K562 (cell line): ENCODE measurements at regions not wholly inside any gene's neighbourhood (a gene's known extent, or its start where the extent isn't known, plus 50 kb on each side); places are given as distances from the start of the nearest gene placed in this dataset.
"Not testable (repeated sequence)": the region's sequence is repeated elsewhere in the genome, so short reads cannot be mapped to it uniquely, and the experiment has no call there.

Experiments used
- ATAC-seq: fragments of 200-7000 bp; cut with Tn5 transposase; 3 replicates; pipeline ENCODE4 v1.9.1; 2020; ENCODE audit warnings: moderate library complexity
- BruUV-seq: library from RNA; stranded (reverse); fragments of 400-500 nt; replicated peaks from 2 replicates; lab custom pipeline; 2021; lab: Mats Ljungman, UMichigan
- CTCF ChIA-PET: fragments of 300-600 bp; formaldehyde crosslinking; extraction: SDS; loops from one replicate; lab custom pipeline; 2021; ENCODE audit warnings: low intra/inter-chr PET ratio; lab: Yijun Ruan, JAX
- POLR2A ChIA-PET: fragments of 300-600, 350-650 bp; sonication (Branson Sonifier 250); formaldehyde crosslinking; extraction: SDS; loops from one replicate; lab custom pipeline; 2021; ENCODE audit warnings: antibody characterized with exemption, inconsistent platforms; lab: Yijun Ruan, JAX
- DNase-seq, 4 experiments: peaks; one replicate each; pipeline versions ENCODE4 v3.0.0 to v3.0.0-alpha.2; 2011 to 2018; ENCODE audit warnings: low spot score in 3 of 4, mixed read lengths in 3 of 4; ENCODE audit errors: extremely low read depth in 1 of 4
- FAIRE-seq: peaks from 2 replicates; lab custom pipeline; 2011; peaks lifted over from hg19 to GRCh38; lab: Jason Lieb, UNC
- H2AFZ ChIP-seq: 2 replicates; pipeline ENCODE4 v1.6.0; 2011; ENCODE audit warnings: low read depth, low read length, control low read depth, inconsistent platforms
- H3K27ac ChIP-seq: fragments of 200-600 bp; 3 replicates; pipeline ENCODE4 v1.8.0; 2011; ENCODE audit warnings: low read depth, mild to moderate bottlenecking, control low read depth, inconsistent platforms, low read length, moderate library complexity, mixed read lengths; ENCODE audit errors: extremely low read depth
- H3K27me3 ChIP-seq, 2 experiments: fragments of 300-600 bp in 1 of 2; 2 replicates in 1 of 2; 3 replicates in 1 of 2; pipeline versions ENCODE4 v1.6.0 to v1.8.0; 2011; ENCODE audit warnings: inconsistent platforms in 2 of 2, low read length in 2 of 2, mild to moderate bottlenecking in 1 of 2, mixed read lengths in 1 of 2, moderate library complexity in 1 of 2; ENCODE audit not compliant: control insufficient read depth in 2 of 2, insufficient read depth in 2 of 2
- H3K36me3 ChIP-seq: fragments of 300-600 bp; 3 replicates; pipeline ENCODE4 v1.8.0; 2011; ENCODE audit warnings: mild to moderate bottlenecking, low read length, inconsistent platforms; ENCODE audit not compliant: control insufficient read depth, insufficient read depth
- H3K4me1 ChIP-seq, 2 experiments: fragments of 200-600 bp in 1 of 2; replicated peaks in 1 of 2; 2 replicates in 1 of 2; 3 replicates in 1 of 2; pipeline versions ENCODE4 v1.5.1 to v1.8.0; 2011; ENCODE audit warnings: inconsistent platforms in 2 of 2, low read length in 2 of 2, mild to moderate bottlenecking in 1 of 2, mixed read lengths in 1 of 2, moderate library complexity in 1 of 2; ENCODE audit not compliant: control insufficient read depth in 2 of 2, insufficient read depth in 2 of 2
- H3K4me2 ChIP-seq: 2 replicates; pipeline ENCODE4 v1.6.1; 2011; ENCODE audit warnings: low read length, control low read depth, inconsistent platforms, mixed read lengths; ENCODE audit not compliant: insufficient read depth
- H3K4me3 ChIP-seq: fragments of 200-600 bp; sonication (generic), shearing (Covaris generic); 2 replicates; pipeline ENCODE4 v1.5.1; 2016; ENCODE audit warnings: control low read depth, inconsistent platforms
- H3K79me2 ChIP-seq: fragments of 200-600 bp; 3 replicates; pipeline ENCODE4 v1.8.0; 2011; ENCODE audit warnings: low read length, inconsistent platforms; ENCODE audit not compliant: control insufficient read depth, insufficient read depth
- H3K9ac ChIP-seq, 2 experiments: 2 replicates each; pipeline versions ENCODE4 v1.6.0 to v1.6.1; 2011; ENCODE audit warnings: low read depth in 2 of 2, low read length in 2 of 2, control low read depth in 1 of 2, inconsistent platforms in 1 of 2, mild to moderate bottlenecking in 1 of 2, mixed read lengths in 1 of 2; ENCODE audit not compliant: insufficient read depth in 1 of 2
- H3K9me1 ChIP-seq: one replicate; pipeline ENCODE4 v1.6.0; 2011; ENCODE audit warnings: inconsistent platforms, mild to moderate bottlenecking, low read length, moderate library complexity; ENCODE audit not compliant: control insufficient read depth, insufficient read depth
- H3K9me3 ChIP-seq: replicated peaks from 2 replicates; pipeline ENCODE4 v1.5.1; 2011; ENCODE audit warnings: low read depth, low read length, inconsistent platforms; ENCODE audit not compliant: control insufficient read depth, insufficient read depth
- H4K20me1 ChIP-seq: replicated peaks from 2 replicates; pipeline ENCODE4 v1.6.1; 2011; ENCODE audit warnings: low read length, inconsistent platforms, mixed read lengths; ENCODE audit not compliant: control insufficient read depth, insufficient read depth
- WGBS: fragments of 100-300 bp; shearing (Covaris generic); methylation state at CpG from one replicate; pipeline ENCODE4 v1.1.6; 2016; ENCODE audit warnings: low coverage, mixed read lengths; ENCODE audit not compliant: insufficient coverage; ENCODE audit errors: missing lambda C conversion rate; 5-methylcytosine and 5-hydroxymethylcytosine counted together
- in situ Hi-C: fragments of 300-500 bp; cut with MboI; formaldehyde crosslinking; loops from 4 replicates; pipeline ENCODE4 v1.15.0; 2018; ENCODE audit warnings: inconsistent platforms, mixed read lengths
- intact Hi-C: fragments of 100-400 bp; cut with micrococcal nuclease; formaldehyde crosslinking; loops from 2 replicates; pipeline ENCODE4 v1.14.2; 2022

GRCh38 chr15:20019758-20020157 lies 521.8 kb downstream of the GOLGA6L6 start:
- FAIRE-seq, H3K27me3 ChIP-seq, CTCF ChIA-PET, H3K27ac ChIP-seq, in situ Hi-C loops, H3K9ac ChIP-seq, intact Hi-C loops, DNase-seq, H4K20me1 ChIP-seq, BruUV-seq, H3K4me3 ChIP-seq, H3K9me3 ChIP-seq, H3K4me1 ChIP-seq, H3K9me1 ChIP-seq, H3K4me2 ChIP-seq, POLR2A ChIA-PET, H3K79me2 ChIP-seq, H2AFZ ChIP-seq, H3K36me3 ChIP-seq: not testable (repeated sequence)
- 0% methylated on average over 1 of the region's 6 CpGs for WGBS
- ATAC-seq = peak; percentile 42; the same call in 2 of the 3 replicates

- H3K4me2 ChIP-seq, H3K9me3 ChIP-seq, H3K27ac ChIP-seq, H3K4me1 ChIP-seq, H3K36me3 ChIP-seq, CTCF ChIA-PET, H3K27me3 ChIP-seq, in situ Hi-C loops, POLR2A ChIA-PET, BruUV-seq, H4K20me1 ChIP-seq, H3K4me3 ChIP-seq, intact Hi-C loops, H2AFZ ChIP-seq, FAIRE-seq, H3K9me1 ChIP-seq, DNase-seq, H3K9ac ChIP-seq, H3K79me2 ChIP-seq, ATAC-seq: not testable (repeated sequence)
- WGBS = no CpG with 5 or more reads among the region's 8 CpGs
These were observed 524.0 kb downstream of the GOLGA6L6 start for GRCh38 chr15:20017581-20017980.

- intact Hi-C loops = not testable (repeated sequence)
These were observed 524.7 kb downstream of the GOLGA6L6 start for GRCh38 chr15:20016941-20017340.

GRCh38 chr15:20012837-20013236 lies 528.8 kb downstream of the GOLGA6L6 start:
- H3K79me2 ChIP-seq, FAIRE-seq, CTCF ChIA-PET, H3K9me3 ChIP-seq, H4K20me1 ChIP-seq, H3K9ac ChIP-seq, ATAC-seq, H3K4me2 ChIP-seq, BruUV-seq, in situ Hi-C loops, POLR2A ChIA-PET, intact Hi-C loops, H3K4me1 ChIP-seq, H3K27ac ChIP-seq, DNase-seq, H3K36me3 ChIP-seq, H3K4me3 ChIP-seq, H3K27me3 ChIP-seq, H3K9me1 ChIP-seq, H2AFZ ChIP-seq: not testable (repeated sequence)
- WGBS = 0% methylated on average over 2 of the region's 2 CpGs

More at GRCh38 chr15:20016941-20017340, 524.7 kb downstream of the GOLGA6L6 start:
- H3K9me1 ChIP-seq, H3K9ac ChIP-seq, POLR2A ChIA-PET, BruUV-seq, H3K36me3 ChIP-seq, H3K9me3 ChIP-seq, H4K20me1 ChIP-seq, in situ Hi-C loops, H3K4me3 ChIP-seq, ATAC-seq, H3K79me2 ChIP-seq, H3K4me1 ChIP-seq, DNase-seq, FAIRE-seq, CTCF ChIA-PET, H2AFZ ChIP-seq, H3K27me3 ChIP-seq, H3K27ac ChIP-seq, H3K4me2 ChIP-seq: not testable (repeated sequence)
- WGBS = 0% methylated on average over 7 of the region's 9 CpGs
